Germinal center (tissue), 1 donor: ENCODE measurements at regions not wholly inside any gene's neighbourhood (a gene's known extent, or its start where the extent isn't known, plus 50 kb on each side); places are given as distances from the start of the nearest gene placed in this dataset.

Experiments
- DNase-seq: peaks from one replicate; pipeline ENCODE4 v3.0.0; 2012; ENCODE audit warnings: mixed read lengths, low spot score

- DNase-seq, result no peak
Measured at GRCh38 chr16:65212791-65213190, 90.9 kb upstream of the CDH11 start.

DNA sequence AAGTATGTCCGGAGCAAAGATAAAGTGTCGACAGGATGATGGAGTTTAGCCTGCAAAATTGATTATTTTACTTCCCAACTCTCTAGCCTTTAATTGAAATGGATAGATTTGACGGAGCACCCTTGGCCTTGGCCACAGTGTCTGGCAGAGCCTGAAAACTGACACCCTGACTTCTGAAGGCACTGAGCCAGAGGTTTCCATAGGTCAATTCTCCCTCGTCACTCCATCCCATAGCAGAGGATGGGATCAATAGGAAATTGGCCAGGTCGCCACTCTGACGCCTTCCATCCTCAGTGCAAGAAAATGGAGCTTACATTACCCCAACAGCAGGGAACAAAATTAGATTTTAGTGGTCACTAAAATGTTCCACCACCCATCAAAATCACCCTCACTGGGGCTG lies 90.4 kb upstream of the CDH11 start:
- no peak for DNase-seq

GRCh38 chr16:65202461-65202860 lies 80.6 kb upstream of the CDH11 start:
- no peak for DNase-seq

DNA sequence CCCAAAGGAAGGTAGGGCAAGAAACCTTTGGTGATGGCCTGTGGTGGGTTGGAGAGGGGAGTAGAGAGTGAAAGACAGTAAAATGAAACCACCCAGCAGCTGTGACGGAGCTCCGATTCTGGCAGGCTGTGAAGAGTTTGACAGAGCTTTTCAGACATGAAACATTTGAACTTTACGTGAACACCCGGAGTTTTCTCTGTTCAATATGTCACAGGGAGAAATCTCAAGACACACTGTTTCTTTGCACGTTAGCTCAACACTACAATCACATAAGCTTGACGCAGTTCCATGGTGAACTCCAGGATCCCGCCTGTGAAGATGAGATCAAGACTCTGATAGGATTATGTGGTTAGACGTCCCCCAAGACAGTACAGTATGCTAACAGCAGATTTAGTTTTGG lies 79.6 kb upstream of the CDH11 start:
- DNase-seq, result no peak

- no peak for DNase-seq
Measured at GRCh38 chr16:65200857-65201256, 79.0 kb upstream of the CDH11 start.

DNA sequence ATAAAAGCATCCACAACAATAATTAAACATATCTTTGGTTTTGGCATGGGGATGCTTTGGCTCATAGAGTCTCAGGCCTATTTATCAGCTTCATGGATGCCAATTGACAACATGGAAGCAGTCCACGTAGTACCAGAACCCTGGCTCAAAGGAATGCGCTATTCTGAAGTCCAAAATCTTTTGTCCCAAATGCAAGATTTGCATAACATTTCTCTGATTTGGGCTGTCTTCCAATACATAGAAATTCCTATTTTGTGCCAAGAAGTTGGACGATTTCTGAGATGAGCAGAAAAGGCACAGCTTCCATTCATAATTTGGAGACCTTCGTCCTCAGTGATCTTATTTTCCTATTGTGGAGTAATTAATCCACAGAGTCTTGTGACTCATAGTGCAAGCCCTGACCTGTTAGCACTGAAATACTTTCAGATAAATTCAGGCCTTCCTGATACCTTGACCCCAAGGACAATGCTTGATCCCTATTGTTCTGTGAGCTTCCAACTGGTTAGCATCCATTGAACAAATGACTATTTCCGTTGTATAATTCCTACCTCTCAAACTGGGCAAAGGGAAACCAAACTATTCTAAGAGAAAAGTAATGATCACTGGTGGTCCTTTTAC lies 78.4 kb upstream of the CDH11 start:
- DNase-seq, result no peak

DNA sequence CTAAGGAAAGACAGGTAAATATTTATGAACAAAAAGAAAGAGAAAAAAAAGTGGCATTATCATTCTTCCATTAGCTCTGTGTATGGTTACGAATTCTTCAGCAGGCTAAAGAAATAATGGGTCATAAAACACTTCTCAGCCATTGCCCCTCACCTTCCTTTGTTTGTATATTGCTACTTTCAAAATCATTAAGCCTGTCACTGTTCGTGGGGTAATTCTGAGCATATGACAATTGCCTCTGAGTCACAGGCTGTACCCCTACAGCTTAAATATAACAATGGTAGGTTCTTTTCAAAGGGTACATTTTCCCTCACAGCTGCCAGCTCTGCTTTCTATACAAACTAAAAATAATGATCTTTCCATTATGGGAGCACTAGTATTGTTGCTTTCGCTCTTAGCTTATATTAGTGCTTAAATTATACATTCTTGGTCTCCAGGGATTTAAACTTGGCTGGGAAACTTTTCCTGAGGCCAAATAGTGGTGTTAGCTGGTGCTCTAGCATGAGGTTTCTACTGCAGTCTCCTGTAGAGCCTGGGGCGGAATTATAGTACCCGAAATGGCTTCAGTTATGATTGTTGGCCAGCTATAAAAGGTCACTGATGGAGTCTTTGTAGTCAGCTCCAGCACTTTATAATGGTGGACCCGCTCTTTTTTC lies 74.7 kb upstream of the CDH11 start:
- DNase-seq, result no peak

- DNase-seq, result no peak
Measured at GRCh38 chr16:65195998-65196397, 74.1 kb upstream of the CDH11 start.

DNA sequence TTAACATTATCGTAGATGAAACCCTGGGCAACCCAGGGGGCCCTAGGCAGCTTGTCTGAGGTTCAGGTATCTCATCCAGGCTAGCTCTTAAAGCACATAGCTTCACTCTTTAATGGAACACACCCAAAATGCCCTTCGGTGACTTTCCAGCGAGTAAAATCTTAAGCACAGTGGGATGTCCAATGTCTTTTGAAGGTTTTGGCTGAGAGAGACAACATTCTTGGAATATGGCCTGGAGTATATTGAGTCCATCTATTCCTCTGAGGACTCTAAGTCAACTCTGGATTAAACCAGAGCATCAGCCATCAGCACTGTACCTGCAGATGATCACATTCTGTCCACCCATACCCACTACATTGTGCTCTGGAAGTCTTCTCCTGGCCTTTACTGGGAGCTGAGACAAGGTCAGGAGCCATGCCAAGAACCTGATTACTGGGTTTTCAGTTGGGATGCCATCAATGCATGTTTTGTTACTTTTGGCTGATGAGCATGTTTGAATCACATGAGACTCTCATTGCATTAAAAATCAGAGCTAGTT lies 63.4 kb upstream of the CDH11 start:
- no peak for DNase-seq

DNA sequence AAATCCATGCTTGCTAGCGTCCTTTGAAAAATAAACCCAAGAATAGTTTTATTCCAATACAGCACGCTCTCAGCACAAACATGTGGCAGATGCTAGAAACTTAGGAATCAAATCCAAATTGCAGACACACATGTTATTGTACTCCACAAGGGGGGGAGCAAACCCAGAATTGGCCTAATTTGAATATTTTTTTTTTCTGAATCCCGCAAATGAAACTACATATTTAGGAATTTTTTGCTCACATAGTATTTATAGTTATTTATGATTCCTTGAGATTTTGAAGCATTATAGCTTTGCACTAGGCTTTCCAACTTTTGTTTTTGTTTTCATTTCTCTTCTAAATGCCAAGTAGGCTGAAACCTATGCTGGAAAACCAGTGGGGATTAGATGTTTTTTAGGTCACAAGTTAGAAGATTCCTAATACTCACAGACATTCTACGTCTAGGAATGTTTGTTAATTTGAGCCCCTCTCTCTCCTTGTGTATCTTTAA lies 59.3 kb upstream of the CDH11 start:
- DNase-seq, result no peak

- no peak for DNase-seq
Measured at GRCh38 chr16:65178151-65178550, 56.3 kb upstream of the CDH11 start.

DNA sequence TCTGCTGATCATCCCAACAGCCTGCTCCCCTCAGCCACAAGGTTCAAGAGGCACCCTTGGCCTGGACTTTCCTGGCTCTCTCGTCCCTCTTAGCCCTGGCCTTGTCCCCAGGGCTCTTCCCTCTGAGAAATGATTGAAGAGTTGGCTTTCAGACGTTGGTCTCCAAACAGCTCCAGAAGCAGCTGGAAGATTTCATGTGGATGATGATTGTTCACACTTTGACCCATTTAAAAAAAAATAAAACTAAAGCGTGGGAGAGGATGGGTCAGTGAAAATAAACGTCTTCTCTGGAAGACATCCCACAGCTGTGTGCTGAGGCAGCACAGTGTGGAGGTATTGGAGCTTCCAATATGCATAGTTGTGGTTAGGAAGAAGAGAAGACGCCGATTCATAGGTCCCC lies 54.7 kb upstream of the CDH11 start:
- no peak for DNase-seq

- no peak for DNase-seq
Measured at GRCh38 chr16:65172356-65172755, 50.5 kb upstream of the CDH11 start.
